H9 (cell line): ENCODE measurements at regions not wholly inside any gene's neighbourhood (a gene's known extent, or its start where the extent isn't known, plus 50 kb on each side); places are given as distances from the start of the nearest gene placed in this dataset.

ENCODE experiments used
- DNase-seq: peaks from one replicate; pipeline ENCODE4 v3.0.0-alpha.2; 2017
- H2AFZ ChIP-seq: one replicate; pipeline ENCODE4 v1.6.1; 2013; ENCODE audit warnings: mild to moderate bottlenecking, low read length, control low read depth, moderate library complexity
- H2AK5ac ChIP-seq: 2 replicates; pipeline ENCODE4 v1.6.1; 2013; ENCODE audit warnings: low read length, control low read depth, mixed read lengths; ENCODE audit not compliant: insufficient read length
- H2BK120ac ChIP-seq: one replicate; pipeline ENCODE4 v1.6.1; 2013; ENCODE audit warnings: low read depth, mild to moderate bottlenecking, low read length, control low read depth, inconsistent platforms; ENCODE audit not compliant: poor library complexity, severe bottlenecking
- H2BK12ac ChIP-seq: 2 replicates; pipeline ENCODE4 v1.6.1; 2013; ENCODE audit warnings: low read length, control low read depth, mixed read lengths, low read depth; ENCODE audit not compliant: insufficient read length
- H2BK15ac ChIP-seq: 2 replicates; pipeline ENCODE4 v1.6.1; 2013; ENCODE audit warnings: low read depth, low read length, control low read depth
- H2BK20ac ChIP-seq: one replicate; pipeline ENCODE4 v1.6.1; 2013; ENCODE audit warnings: low read depth, mild to moderate bottlenecking, low read length, control low read depth, inconsistent platforms; ENCODE audit not compliant: poor library complexity, severe bottlenecking
- H2BK5ac ChIP-seq: 2 replicates; pipeline ENCODE4 v1.6.1; 2013; ENCODE audit warnings: low read length, control low read depth, mixed read lengths; ENCODE audit not compliant: insufficient read length
- H3K14ac ChIP-seq: 2 replicates; pipeline ENCODE4 v1.6.1; 2013; ENCODE audit warnings: low read length, control low read depth; ENCODE audit not compliant: insufficient read depth
- H3K18ac ChIP-seq: 2 replicates; pipeline ENCODE4 v1.6.1; 2013; ENCODE audit warnings: low read depth, mild to moderate bottlenecking, mixed read lengths, low read length, control low read depth; ENCODE audit not compliant: insufficient read length
- H3K23ac ChIP-seq: 2 replicates; pipeline ENCODE4 v1.6.1; 2013; ENCODE audit warnings: low read length, control low read depth, mixed read lengths, low read depth; ENCODE audit not compliant: insufficient read length
- H3K23me2 ChIP-seq: 2 replicates; pipeline ENCODE4 v1.6.1; 2013; ENCODE audit warnings: low read depth, mild to moderate bottlenecking, mixed read lengths, low read length, control low read depth; ENCODE audit not compliant: insufficient read length, poor library complexity, severe bottlenecking
- H3K27ac ChIP-seq: 2 replicates; pipeline ENCODE4 v1.5.1; 2013; ENCODE audit warnings: low read length, control low read depth, mixed read lengths, low read depth; ENCODE audit not compliant: insufficient read length
- H3K27me3 ChIP-seq: 2 replicates; pipeline ENCODE4 v1.6.1; 2013; ENCODE audit warnings: low read length, control low read depth, inconsistent platforms; ENCODE audit not compliant: insufficient read depth
- H3K4ac ChIP-seq: 2 replicates; pipeline ENCODE4 v1.6.1; 2013; ENCODE audit warnings: low read depth, mild to moderate bottlenecking, control low read depth, inconsistent platforms, low read length, moderate library complexity
- H3K4me1 ChIP-seq: 2 replicates; pipeline ENCODE4 v1.6.1; 2013; ENCODE audit warnings: low read length, control low read depth, inconsistent platforms; ENCODE audit not compliant: insufficient read depth
- H3K4me2 ChIP-seq: 2 replicates; pipeline ENCODE4 v1.6.1; 2013; ENCODE audit warnings: low read length, control low read depth, mixed read lengths; ENCODE audit not compliant: insufficient read length, insufficient read depth
- H3K56ac ChIP-seq: 2 replicates; pipeline ENCODE4 v1.6.1; 2013; ENCODE audit warnings: low read depth, mild to moderate bottlenecking, mixed read lengths, low read length, control low read depth; ENCODE audit not compliant: insufficient read length
- H3K79me1 ChIP-seq: 2 replicates; pipeline ENCODE4 v1.6.1; 2013; ENCODE audit warnings: low read depth, mild to moderate bottlenecking, moderate library complexity, low read length, control low read depth, inconsistent platforms; ENCODE audit not compliant: insufficient read depth, poor library complexity, severe bottlenecking
- H3K79me2 ChIP-seq: 2 replicates; pipeline ENCODE4 v1.6.1; 2013; ENCODE audit warnings: low read length, control low read depth, inconsistent platforms; ENCODE audit not compliant: insufficient read depth
- H3K9ac ChIP-seq: 2 replicates; pipeline ENCODE4 v1.6.1; 2013; ENCODE audit warnings: low read length, control low read depth, mixed read lengths; ENCODE audit not compliant: insufficient read length; ENCODE audit errors: extremely low read depth
- H3K9me3 ChIP-seq: one replicate; pipeline ENCODE4 v1.6.1; 2013; ENCODE audit warnings: low read depth, low read length, inconsistent platforms; ENCODE audit not compliant: control insufficient read depth
- H3T11ph ChIP-seq: one replicate; pipeline ENCODE4 v1.6.1; 2013; ENCODE audit warnings: mild to moderate bottlenecking, low read length, control low read depth, inconsistent platforms
- H4K20me1 ChIP-seq: one replicate; pipeline ENCODE4 v1.6.1; 2013; ENCODE audit not compliant: control insufficient read depth, insufficient read length, insufficient read depth
- H4K5ac ChIP-seq: 2 replicates; pipeline ENCODE4 v1.6.1; 2013; ENCODE audit warnings: low read depth, mild to moderate bottlenecking, mixed read lengths, low read length, control low read depth; ENCODE audit not compliant: insufficient read length
- H4K8ac ChIP-seq: replicated peaks from 2 replicates; pipeline ENCODE4 v1.6.1; 2013; ENCODE audit warnings: low read length, control low read depth, mixed read lengths, low read depth; ENCODE audit not compliant: insufficient read length
- H4K91ac ChIP-seq: 2 replicates; pipeline ENCODE4 v1.6.1; 2013; ENCODE audit warnings: low read depth, mild to moderate bottlenecking, moderate library complexity, mixed read lengths, low read length, control low read depth; ENCODE audit not compliant: insufficient read length
- H3K27ac Mint-ChIP-seq, 3 experiments: 2 replicates in 2 of 3; 3 replicates in 1 of 3; pipeline ENCODE4 v1.8.0; 2020 to 2021; ENCODE audit warnings: mixed read lengths in 3 of 3, mild to moderate bottlenecking in 1 of 3, moderate library complexity in 1 of 3
- H3K27me3 Mint-ChIP-seq: 2 replicates; pipeline ENCODE4 v1.8.0; 2021; ENCODE audit warnings: low read depth, mild to moderate bottlenecking, moderate library complexity, mixed read lengths
- H3K36me3 Mint-ChIP-seq, 3 experiments: 2 replicates in 2 of 3; 3 replicates in 1 of 3; pipeline ENCODE4 v1.8.0; 2020 to 2021; ENCODE audit warnings: low read depth in 3 of 3, mixed read lengths in 3 of 3; ENCODE audit not compliant: insufficient read depth in 1 of 3
- H3K4me1 Mint-ChIP-seq, 2 experiments: 2 replicates each; pipeline ENCODE4 v1.8.0; 2020; ENCODE audit warnings: mixed read lengths in 2 of 2
- H3K4me3 Mint-ChIP-seq, 2 experiments: 2 replicates in 1 of 2; 3 replicates in 1 of 2; pipeline ENCODE4 v1.8.0; 2020 to 2021; ENCODE audit warnings: mild to moderate bottlenecking in 2 of 2, mixed read lengths in 2 of 2, moderate library complexity in 1 of 2
- H3K9me3 Mint-ChIP-seq, 2 experiments: 2 replicates in 1 of 2; 3 replicates in 1 of 2; pipeline ENCODE4 v1.8.0; 2020; ENCODE audit warnings: mild to moderate bottlenecking in 2 of 2, mixed read lengths in 2 of 2, moderate library complexity in 1 of 2
- WGBS: extraction: QIAGEN DNeasy Blood & Tissue Kit; methylation state at CpG from one replicate; pipeline ENCODE4 v1.1.7; 2013; ENCODE audit warnings: missing lambda C conversion rate, low lambda C conversion rate, mixed read lengths; ENCODE audit not compliant: insufficient read length; ENCODE audit errors: extremely low coverage; 5-methylcytosine and 5-hydroxymethylcytosine counted together
- TF ChIP-seq, protein P1 (sequence below): fragments of 200-600 bp; sonication (generic); conservative IDR thresholded peaks from 3 replicates; pipeline ENCODE4 v1.8.0; 2021; ENCODE audit warnings: antibody characterized with exemption, mild to moderate bottlenecking

DNA sequence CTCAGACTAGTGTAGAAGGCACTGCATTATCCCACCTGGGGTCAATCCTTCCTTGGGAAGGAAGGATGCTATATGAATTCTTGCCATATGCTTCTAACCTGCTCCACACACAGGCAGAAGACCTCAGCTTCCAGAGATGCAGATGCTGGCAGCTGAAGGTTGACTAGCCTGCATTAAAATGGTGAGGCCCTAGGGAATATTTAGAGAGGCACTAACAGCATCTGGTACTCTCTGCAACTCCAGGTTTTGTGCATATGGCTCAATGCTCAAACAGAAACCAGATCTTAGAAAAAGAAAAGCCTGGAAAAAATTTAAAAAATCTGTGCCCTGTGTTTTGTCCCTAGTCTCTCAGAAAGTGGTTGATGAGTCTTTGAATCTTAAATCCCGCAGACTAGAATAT lies 56.0 kb upstream of the MYRIP start:
- no peak overlapping the region for H3K9ac ChIP-seq
- no peak overlapping the region for H2BK12ac ChIP-seq
- no peak overlapping the region for H3K27ac ChIP-seq
- no peak overlapping the region for H3K14ac ChIP-seq
- no peaks in the 10 kb centered on the region for H3K27me3 ChIP-seq
- no peaks in the 10 kb centered on the region for H3K79me1 ChIP-seq
- H4K91ac ChIP-seq = no peak overlapping the region
- H3K56ac ChIP-seq = no peak overlapping the region
- H3K4ac ChIP-seq = no peak overlapping the region
- no peak overlapping the region for H2BK20ac ChIP-seq
- H3K4me1 ChIP-seq = no peaks in the 10 kb centered on the region
- no peak overlapping the region for H2BK120ac ChIP-seq
- no peaks in the 10 kb centered on the region for H4K20me1 ChIP-seq
- H3K79me2 ChIP-seq = no peaks in the 10 kb centered on the region
- no peak overlapping the region for H4K8ac ChIP-seq
- Mint-ChIP-seq H3K4me3 (no peak overlapping the region), H3K9me3 (peaks cover 3 to 5% of the 10 kb centered on the region in 2 experiments; a peak in 4 of 5 replicates), H3K4me1 (peaks cover 0 to 2% of the 10 kb centered on the region in 2 experiments; a peak in 2 of 4 replicates), H3K36me3 (peaks cover 0 to 2% (median 0%) of the 10 kb centered on the region in 3 experiments; a peak in 1 of 7 replicates), H3K27ac (no peak overlapping the region), H3K27me3 (no peaks in the 10 kb centered on the region; the same call in none of the 2 replicates)
- no peak overlapping the region for H2BK15ac ChIP-seq
- H2AFZ ChIP-seq = no peak overlapping the region
- H3K23me2 ChIP-seq = no peaks in the 10 kb centered on the region
- H2AK5ac ChIP-seq = no peak overlapping the region
- H3T11ph ChIP-seq = no peak overlapping the region
- no peak overlapping the region for H3K18ac ChIP-seq
- H4K5ac ChIP-seq = no peak overlapping the region
- H3K4me2 ChIP-seq = no peak overlapping the region
- DNase-seq = no peak
- no peak overlapping the region for H2BK5ac ChIP-seq
- H3K9me3 ChIP-seq = no peaks in the 10 kb centered on the region
- TF ChIP-seq, protein P1, sequence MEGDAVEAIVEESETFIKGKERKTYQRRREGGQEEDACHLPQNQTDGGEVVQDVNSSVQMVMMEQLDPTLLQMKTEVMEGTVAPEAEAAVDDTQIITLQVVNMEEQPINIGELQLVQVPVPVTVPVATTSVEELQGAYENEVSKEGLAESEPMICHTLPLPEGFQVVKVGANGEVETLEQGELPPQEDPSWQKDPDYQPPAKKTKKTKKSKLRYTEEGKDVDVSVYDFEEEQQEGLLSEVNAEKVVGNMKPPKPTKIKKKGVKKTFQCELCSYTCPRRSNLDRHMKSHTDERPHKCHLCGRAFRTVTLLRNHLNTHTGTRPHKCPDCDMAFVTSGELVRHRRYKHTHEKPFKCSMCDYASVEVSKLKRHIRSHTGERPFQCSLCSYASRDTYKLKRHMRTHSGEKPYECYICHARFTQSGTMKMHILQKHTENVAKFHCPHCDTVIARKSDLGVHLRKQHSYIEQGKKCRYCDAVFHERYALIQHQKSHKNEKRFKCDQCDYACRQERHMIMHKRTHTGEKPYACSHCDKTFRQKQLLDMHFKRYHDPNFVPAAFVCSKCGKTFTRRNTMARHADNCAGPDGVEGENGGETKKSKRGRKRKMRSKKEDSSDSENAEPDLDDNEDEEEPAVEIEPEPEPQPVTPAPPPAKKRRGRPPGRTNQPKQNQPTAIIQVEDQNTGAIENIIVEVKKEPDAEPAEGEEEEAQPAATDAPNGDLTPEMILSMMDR = no peak
- WGBS = no CpG with 5 or more reads among the region's 1 CpG
- H3K23ac ChIP-seq = no peak overlapping the region
